Breast epithelium (tissue), 3 donors: ENCODE measurements at regions not wholly inside any gene's neighbourhood (a gene's known extent, or its start where the extent isn't known, plus 50 kb on each side); places are given as distances from the start of the nearest gene placed in this dataset.

Experiments
- CTCF ChIP-seq, 3 donors: fragments of 450-650 bp; IDR thresholded peaks; one replicate each; pipeline ENCODE4 v1.5.1; 2016 to 2017; ENCODE audit warnings: antibody characterized with exemption in 3 of 3, mild to moderate bottlenecking in 3 of 3, moderate library complexity in 3 of 3
- POLR2A ChIP-seq: fragments of 450-650 bp; IDR thresholded peaks from one replicate; pipeline ENCODE4 v1.6.1; 2016; ENCODE audit warnings: antibody characterized with exemption, mild to moderate bottlenecking, moderate library complexity
- POLR2AphosphoS5 ChIP-seq, 3 donors: sonication (generic); formaldehyde crosslinking; IDR thresholded peaks; one replicate each; pipeline ENCODE4 v1.6.1; 2017; ENCODE audit warnings: antibody characterized with exemption in 3 of 3

- TF ChIP-seq CTCF (IDR thresholded peaks at IDR 0.05): no peak
- no peak for TF ChIP-seq POLR2A
- TF ChIP-seq POLR2AphosphoS5 (IDR thresholded peaks at IDR 0.05): no peak
Observed at GRCh38 chr1:73516451-73516850, 681.5 kb downstream of the LRRIQ3 start.
